Skin of body (tissue), 1 donor: ENCODE measurements at regions not wholly inside any gene's neighbourhood (a gene's known extent, or its start where the extent isn't known, plus 50 kb on each side); places are given as distances from the start of the nearest gene placed in this dataset.
A peak's percentile ranks its signal among the peaks of the same experiment; 100 is the strongest.
"Not testable (repeated sequence)": the region's sequence is repeated elsewhere in the genome, so short reads cannot be mapped to it uniquely, and the experiment has no call there.

ENCODE experiments used
- DNase-seq: peaks from one replicate; lab custom pipeline; 2025; lab: John Stamatoyannopoulos, UW

DNA sequence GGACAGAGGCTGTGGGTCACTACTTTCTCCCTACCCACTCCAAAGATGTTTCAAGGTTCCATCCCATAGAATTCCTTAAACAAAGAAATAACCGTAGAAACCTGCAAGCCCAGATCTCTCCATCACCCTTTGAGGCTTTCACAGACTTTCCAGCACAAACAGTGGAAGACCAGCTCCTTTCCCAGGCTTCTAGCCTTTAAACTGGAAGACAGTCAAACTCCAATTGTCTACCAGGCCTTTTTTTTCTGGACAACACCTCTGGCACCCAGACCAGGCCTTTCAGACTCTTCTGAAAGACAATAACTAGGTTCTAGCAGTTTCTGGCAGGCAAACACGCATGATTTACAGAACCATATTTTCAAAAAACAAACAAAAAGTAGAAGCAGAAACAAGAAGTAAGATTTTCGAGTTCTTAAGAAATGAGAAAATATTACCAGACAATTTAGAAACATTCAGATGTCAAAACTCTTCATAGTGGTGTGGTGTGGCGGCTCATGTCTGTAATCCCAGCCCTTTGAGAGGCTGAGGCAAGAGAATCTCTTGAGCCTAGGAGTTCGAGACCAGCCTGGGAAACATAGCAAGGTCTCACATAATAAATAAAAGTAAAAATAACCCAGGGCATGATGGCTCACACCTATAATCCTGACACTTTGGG is 73.0 kb upstream of the EPCAM start:
- DNase-seq, result no peak

DNA sequence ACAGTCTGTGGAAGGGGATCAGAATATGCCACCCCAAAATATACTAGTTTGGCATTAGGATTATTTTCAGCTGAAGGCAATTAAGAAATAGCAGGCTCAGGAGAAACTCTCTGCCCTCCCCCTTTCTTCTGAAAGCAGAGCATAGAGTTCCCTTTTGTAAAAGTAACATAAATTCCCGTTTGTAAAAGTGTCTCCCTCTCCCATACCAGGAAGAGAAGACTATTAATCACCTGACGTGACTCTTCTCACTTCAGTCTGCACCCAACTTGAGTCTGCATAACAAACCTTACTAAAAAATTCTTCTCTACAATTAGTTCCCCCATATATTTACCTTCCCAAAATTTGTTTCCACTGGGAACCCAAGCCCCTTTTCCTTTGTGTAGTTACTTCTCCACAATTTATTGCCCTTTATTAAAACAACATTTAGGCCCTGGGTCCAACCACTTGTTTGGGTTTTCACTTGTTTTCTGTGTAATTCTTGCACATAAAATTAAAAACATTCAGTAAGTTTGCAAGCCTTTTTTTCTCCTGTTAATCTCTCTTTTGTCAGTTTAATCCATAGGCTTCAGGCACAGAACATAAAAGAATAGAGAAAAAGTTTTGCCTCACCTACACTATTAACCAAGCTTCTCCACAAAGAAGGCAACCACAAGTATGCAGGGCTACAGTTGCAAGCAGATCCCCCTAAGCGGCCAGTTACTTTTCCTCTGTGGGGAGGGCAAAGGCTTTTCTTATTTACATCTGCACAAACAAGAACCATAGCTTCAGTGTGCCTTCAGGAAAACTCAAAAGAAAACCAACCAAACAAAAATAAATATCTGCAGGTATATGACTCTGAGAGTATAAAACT is 73.8 kb upstream of the EPCAM start:
- no peak for DNase-seq

DNA sequence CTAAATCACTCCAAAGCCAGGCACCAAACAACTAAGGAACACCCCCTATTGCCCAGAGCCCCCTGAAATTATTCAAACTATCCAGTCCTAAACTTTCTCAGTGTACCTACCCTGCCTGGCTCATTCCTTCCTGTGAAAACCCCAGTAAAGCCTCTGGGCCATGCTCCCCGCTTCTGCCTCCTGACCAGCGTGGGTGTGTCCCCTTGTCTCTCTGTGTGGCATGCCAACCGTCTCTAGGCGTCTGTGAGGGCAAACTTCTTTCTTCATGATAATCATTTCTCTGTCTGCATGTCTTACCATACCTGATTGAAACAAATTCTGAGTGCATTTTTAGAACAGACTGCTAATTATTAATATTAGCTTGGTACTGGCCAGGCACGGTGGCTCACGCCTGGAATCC is 75.1 kb upstream of the EPCAM start:
- DNase-seq, result no peak

DNA sequence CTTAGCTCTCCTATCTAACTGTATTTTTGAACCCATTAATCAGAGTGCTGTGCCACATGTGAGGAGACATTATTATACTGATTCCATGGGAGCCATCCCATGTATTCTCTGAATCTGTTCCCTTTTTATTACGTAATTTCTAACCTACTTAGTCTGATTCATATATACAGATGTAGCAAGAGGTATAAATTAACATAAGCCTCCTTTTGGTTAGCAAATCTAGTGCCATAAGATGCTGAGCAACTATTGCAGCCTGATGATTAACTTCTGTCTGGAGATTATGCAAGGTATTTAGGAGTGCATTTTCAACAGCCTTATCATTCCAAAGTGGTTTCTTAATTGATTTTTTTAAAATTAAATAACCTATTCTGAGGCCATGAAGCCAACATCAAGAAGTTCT is 80.2 kb upstream of the EPCAM start:
- DNase-seq, result no peak

DNA sequence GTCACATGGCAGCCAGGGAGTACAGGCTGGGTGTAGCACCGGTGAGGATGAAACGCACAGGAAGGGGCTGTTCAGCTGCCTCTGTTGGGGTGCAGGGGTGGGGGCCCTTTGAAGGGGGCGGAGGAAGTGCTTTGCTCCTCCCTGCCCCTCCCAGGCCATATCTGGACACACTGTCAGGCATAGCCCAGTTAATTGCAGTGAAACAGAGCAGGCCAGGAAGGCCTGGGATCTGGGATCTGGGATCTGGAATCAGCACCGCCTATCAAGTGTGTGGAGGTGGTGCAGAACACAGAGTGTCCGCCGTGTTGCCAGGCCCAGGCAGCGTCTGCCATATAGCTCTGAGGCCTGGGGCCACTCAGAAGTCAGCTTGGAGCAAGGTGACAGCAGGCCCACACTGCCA is 85.5 kb upstream of the EPCAM start:
- no peak for DNase-seq

DNA sequence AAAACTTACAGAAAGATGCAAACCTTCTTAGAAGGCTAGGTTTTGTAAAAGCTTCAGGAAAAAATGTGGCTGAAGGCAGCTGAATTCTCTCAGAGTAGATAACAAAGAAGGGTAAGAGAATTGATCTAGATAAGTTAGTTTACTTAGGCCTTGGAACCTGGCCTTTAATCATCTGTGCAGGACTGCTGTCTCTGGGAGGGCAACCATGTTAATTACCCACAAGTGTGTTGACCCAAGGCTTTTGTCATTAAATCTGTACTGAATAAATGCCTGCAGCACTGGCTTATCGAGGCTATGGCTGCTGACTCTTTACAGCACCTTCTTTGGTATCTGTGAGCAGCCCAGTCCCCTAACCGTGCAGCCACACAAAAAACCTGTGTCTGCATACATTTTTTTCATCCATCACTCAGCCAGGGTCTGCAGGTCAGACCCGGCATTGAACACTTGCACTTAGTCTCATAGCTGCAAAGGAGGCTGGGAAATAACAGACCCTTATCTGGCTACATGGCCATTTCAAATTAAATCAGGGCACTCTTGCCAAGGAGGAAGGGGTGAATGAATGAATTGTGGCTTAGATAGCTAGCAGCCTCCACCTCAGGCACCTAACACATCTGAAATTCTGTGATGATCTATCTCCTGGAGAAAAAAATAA is 86.4 kb upstream of the EPCAM start:
- DNase-seq, result no peak

DNA sequence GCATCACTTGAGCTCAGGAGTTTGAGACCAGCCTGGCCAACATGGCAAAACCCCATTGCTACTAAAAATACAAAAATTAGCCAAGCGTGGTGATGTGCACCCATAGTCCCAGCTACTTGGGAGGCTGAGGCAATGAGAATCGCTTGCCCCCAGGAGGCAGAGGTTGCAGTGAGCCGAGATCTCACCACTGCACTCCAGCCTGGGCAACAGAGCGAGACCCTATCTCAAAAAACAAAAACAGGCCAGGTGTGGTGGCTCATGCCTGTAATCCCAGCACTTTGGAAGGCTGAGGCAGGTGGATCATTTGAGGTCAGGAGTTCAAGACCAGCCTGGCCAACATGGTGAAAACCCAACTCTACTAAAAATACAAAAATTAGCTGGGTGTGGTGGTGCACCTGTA is 89.6 kb upstream of the EPCAM start:
- DNase-seq, result not testable (repeated sequence)

DNA sequence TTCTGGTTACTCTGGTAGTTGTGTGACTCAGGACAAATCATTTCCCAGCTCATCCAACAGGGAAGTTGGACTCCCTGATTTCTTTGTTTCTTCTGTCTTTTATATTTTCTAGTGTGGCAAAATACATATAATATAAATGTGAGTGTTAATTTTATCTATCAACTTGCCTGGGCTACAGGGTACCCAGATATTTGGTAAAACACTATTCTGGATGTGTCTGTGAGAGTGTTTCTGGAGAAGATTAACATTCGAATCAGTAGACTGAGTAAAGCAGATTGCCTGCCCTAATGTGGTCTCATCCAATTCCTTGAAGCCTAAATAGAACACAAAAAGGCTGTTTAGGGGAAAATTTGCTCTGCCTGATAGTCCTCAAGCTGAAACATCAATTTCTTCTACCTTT is 91.1 kb upstream of the EPCAM start:
- DNase-seq, result no peak

DNA sequence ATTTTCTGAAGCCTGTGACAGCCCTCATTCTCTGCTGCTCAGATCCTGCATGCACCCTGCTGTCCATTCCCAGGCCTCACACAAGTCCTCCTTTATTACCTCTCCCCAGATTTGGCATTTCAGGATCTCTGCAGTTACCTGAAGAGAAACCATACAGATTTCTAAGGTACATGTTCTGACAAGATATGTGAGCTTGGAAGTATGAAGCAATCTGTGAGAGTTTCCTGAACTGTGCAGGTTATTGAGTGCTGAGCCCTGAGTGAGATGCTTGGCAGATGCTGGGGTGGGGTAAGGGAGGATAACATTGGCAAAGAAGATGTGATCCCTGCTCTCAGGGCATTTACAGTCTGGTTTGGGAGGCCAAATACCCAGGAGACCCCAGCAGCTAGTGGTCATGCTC is 91.9 kb upstream of the EPCAM start:
- DNase-seq, result no peak

DNA sequence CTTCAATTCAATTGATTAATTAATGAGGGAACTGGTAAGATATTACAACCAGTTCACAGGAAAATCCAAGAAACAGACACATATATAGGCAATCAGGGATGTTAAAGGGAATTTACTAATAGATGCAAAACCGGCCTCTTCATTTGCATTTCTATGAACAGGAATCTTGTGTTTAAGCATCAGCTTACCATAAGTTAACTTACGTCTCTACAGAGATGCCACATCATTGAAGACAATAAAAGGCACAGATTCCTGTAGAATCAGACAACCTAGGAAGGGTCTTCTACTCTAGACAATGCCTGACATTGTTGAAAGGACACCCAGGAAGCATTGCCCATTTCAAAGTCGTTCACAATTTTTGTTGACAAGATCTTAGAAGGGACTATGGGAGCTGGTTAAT is 93.0 kb upstream of the EPCAM start:
- no peak for DNase-seq

DNA sequence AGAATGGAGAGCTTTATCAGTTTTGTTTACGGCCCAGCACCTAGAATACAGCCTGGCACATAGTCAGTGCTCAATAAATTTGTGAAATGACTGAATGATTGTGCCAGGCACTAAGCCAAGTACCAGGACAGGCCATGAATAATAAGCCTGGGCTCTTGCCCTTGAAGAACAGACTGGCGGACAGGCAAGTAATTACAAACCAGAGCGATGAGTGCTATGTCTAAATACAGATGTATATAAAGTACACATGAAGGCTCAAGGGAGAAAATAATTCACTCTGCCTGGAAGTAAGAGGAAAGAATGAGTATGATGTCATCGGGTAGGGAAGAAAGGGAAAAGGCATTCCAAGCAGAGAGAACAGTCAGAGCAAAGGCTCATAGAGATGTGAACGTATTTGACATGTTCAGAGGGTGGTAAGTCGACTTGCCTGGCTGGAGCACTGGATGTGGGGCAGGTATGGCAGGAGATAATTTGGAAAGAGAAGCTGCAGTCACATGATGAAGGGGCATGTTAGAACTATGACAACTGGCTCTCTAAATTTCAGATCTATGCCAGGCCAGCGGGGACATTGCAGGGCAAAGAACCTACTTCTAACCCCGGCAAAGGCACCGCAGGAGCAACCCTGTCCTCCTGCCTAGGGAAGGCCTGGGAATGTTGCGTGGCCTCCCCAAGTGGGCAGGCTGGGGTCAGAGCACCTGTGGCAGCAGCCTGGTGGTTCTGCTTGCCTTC is 94.9 kb upstream of the EPCAM start:
- DNase-seq, result peak; percentile 66

DNA sequence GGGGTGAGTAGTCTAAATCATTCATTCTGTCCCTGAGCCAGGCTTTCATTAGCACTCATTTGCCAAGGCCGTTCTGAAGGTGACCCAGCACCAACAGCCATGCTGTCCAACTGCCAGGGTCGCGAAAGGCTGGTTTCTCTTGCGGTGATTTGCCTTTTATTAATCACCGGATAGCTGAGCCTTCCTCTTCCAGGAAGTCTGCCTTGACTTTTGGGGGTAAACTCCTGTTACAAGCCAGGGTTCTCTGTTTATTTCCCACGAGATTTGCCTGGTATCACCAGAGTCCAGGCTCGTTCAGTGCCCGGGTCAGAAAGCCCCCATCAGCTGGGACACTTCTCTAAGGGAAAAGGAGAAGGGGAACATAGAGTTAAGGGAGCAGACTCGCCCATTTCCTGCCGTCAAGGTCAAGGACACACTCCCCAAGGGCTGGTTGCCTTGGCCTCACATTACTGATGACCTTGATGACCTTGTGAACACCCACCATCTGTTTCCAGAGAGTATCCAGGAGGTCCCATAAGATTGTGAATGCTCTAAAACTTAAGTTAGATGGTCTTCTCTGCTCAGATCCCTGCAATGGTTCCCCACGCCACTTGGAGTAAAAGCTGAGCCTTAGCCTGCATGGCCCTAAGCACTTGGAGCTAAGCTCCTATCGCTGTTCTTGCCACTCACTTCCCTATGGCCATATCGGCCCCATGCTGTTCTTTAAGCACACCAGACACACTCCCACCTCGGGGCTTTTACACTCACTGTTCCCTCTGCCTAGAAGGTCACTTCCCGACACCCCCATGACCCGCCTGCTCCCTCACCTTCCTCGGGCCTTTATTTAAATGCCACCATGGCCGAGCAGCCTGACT is 96.0 kb upstream of the EPCAM start:
- no peak for DNase-seq

DNA sequence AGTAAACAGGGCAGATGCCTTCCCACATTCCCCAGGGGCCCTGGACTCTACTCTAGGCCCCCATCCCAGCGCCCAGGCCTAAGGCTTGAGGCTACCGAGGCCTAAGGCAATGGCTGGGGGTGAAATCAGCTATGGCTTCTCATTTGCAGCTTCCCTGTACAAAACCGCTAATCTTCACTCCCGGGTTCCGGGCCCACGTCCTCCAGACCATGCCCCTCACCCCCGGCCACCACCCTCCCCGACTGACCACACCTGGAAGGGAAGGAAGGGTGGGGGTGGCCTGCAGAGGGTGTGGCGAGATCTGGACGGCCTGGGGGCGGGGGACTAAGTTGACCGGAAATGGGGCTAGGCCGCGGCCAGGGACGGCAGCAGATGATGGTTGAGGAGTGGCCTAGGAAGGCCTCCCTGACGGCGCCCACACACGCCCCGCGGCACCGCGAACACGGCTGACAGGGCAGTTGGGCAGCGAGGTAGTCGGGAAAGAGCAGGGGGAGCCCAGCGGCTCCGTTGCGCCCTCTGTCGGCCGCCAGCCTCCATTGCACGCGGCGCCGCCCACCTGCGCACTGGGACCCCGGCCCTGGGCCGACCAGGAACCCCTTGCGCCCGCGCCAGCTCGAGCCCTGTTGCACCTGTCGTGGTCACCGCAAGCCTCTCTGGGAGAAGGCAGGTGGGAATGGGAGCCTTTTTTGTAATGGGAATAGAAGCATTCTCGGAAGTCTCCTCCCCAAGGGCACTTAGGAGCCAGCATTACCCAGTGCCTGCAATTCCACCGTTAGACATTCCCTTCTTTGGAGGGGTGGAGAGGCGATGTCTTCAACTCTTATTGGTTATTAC is 95.9 kb upstream of the CALM2 start:
- no peak for DNase-seq

DNA sequence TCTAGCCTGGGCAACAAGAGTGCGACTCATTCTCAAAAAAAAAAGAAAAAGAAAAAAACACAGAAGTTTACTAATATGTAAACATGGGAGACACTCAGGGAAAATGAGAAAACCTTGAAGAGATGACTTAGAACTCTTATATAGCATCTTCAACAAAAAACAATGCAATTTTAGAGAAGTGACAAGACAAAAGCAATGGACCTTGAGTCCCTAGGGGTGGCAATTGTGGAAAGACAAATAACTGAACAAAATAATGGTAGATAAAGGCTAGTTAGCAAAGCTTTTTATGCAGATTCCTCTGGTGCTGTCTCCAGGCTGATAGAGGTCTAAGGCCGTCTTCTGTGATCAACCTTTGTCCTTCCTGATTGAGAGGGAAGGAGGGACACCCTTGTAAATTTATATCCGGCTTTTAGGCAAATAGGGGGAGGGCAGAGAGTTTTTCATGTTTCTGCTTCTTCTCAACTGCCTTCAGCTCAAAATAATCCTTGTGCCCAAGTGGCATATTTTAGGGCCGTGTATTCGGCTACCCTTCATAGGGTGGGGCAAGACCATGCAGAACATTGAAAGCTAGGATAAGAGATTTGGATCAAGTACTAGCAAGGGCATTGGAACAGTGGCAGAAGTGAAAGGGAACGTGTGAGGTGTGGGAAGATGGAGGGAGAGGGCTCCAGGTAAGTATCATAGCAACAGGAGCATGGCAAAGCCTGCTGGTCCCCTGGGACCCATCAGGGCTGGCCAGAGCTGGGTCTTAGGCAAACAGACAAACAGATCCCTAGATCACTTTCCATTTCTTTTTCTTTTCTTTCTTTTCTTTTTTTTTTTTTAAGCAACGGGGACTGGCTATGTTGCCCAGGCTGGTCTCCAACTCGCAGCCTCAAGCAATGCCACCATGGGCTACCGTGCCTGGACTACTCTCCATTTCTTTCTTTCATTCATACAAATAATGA is 95.0 kb upstream of the CALM2 start:
- DNase-seq, result no peak

DNA sequence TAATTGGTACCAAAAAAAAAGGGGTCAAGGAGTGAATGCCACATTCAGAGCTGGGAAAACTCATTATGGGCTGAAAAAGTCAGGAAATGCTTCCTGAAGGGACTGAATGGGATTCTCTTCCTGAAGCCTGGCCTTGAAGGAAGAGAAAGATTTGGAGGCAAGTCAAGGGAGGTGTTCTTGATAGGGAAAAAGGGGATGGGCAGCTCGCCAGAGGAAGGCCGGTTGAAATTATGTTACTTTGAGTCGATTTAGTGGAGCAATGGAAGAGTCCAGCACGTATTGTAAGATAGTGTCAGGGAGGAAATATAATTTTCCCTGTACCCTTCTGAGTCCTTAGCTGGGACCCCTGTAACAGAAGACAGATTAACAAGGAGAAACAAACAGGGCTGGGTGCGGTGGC is 94.1 kb upstream of the CALM2 start:
- DNase-seq, result no peak

DNA sequence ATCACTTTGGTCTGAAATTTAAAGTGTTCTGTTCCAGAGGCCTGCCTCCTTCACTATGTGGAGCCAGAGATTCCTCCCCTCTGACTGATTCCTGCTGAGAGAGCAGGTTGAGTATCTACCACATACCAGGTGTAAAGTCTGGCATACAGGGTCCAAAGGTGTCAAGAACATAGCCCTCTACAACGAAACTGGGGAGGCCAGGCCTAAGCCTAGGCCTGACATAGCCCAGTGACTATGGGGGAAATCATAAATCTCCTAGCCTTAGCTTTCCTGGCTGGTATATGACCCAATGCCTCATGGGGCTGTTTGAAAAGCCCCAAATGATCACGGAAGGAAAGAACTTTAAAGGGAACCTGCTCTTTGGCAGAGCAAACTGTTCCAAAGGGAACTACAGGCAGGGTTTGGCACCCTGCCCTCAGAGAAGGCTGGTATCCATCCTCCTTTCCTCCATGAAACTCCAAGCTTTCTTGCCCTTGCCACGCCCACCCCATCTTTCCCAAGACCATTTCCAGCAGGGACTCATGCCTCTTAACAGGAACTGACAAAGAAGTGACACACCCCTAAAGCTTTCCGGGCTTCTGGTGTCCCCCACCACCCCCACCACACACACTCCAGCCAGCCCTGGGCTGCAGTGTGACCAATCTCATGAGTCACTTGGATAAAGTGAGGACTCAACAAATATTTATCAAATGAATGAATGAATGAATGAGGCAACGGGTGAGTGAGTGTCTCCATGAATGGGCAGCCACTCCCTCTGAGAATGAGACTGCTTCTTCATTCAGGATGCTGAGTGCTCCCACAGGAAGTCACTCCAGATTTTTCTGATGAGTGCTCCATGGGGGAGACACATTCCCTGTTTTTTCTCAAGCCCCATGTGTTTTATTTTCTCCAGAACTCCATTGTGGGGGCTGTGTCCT is 93.3 kb upstream of the CALM2 start:
- no peak for DNase-seq

DNA sequence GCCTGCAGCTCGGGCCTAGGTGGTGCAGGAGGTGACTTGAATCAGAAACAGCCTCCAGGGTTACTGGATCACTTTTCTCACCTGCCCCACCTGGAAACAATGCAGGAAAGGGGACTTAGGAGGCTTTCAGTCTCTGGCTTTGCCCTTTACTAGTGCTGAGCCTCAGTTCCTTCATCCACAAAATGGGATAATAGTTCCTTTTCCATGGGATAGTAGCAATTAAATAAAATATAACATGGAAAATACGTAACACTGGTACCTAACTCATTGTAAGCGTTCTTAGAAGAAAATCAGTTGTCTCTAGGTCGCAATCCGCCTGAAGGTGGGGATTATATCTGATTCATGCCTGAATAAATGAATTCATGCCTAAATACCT is 91.4 kb upstream of the CALM2 start:
- no peak for DNase-seq
